Thyroid gland (tissue), 4 donors: ENCODE measurements at regions not wholly inside any gene's neighbourhood (a gene's known extent, or its start where the extent isn't known, plus 50 kb on each side); places are given as distances from the start of the nearest gene placed in this dataset.

ENCODE experiments used
- POLR2A ChIP-seq, 2 donors: fragments of 450-650 bp; IDR thresholded peaks; one replicate each; pipeline ENCODE4 v1.6.1; 2017; ENCODE audit warnings: antibody characterized with exemption in 2 of 2, mild to moderate bottlenecking in 2 of 2, moderate library complexity in 1 of 2
- TF ChIP-seq, protein P1 (sequence below), 6 experiments: fragments of 200-600 bp in 3 of 6; fragments of 450-650 bp in 3 of 6; sonication (generic) in 3 of 6; IDR thresholded peaks; one replicate each; pipeline ENCODE4 v1.5.1; 2016 to 2019; ENCODE audit warnings: antibody characterized with exemption in 6 of 6, mild to moderate bottlenecking in 2 of 6, inconsistent platforms in 1 of 6, moderate library complexity in 1 of 6

DNA sequence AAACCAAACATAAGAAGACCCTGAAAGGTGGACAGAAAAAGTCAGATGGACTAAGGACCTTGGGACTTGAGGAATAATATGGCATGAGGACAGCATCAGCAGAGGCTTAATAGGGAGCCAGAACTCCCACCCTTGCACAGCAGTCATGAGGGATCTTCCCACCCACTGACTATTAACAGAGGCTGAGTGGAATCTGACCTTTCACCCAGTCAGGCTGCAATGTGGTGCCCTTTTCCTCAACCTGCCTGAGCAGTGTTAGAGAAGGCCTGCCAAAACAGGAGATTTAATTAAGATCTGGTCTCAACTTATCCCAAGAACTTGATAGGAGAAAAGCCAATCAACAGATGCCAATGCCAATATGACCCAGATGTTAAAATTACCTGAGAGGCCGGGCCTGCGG, 481.9 kb downstream of the KDM4C start:
- TF ChIP-seq, protein P1, sequence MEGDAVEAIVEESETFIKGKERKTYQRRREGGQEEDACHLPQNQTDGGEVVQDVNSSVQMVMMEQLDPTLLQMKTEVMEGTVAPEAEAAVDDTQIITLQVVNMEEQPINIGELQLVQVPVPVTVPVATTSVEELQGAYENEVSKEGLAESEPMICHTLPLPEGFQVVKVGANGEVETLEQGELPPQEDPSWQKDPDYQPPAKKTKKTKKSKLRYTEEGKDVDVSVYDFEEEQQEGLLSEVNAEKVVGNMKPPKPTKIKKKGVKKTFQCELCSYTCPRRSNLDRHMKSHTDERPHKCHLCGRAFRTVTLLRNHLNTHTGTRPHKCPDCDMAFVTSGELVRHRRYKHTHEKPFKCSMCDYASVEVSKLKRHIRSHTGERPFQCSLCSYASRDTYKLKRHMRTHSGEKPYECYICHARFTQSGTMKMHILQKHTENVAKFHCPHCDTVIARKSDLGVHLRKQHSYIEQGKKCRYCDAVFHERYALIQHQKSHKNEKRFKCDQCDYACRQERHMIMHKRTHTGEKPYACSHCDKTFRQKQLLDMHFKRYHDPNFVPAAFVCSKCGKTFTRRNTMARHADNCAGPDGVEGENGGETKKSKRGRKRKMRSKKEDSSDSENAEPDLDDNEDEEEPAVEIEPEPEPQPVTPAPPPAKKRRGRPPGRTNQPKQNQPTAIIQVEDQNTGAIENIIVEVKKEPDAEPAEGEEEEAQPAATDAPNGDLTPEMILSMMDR (IDR thresholded peaks at IDR 0.05) = no peak
- TF ChIP-seq POLR2A (IDR thresholded peaks at IDR 0.05) = no peak
